Mesodermal cell (in vitro differentiated cells): ENCODE measurements at regions not wholly inside any gene's neighbourhood (a gene's known extent, or its start where the extent isn't known, plus 50 kb on each side); places are given as distances from the start of the nearest gene placed in this dataset.

Experiments used
- H3K27ac ChIP-seq: 2 replicates; pipeline ENCODE4 v1.7.0; 2013; ENCODE audit warnings: mild to moderate bottlenecking, low read depth, low read length, moderate library complexity; ENCODE audit not compliant: severe bottlenecking
- H3K36me3 ChIP-seq: 2 replicates; pipeline ENCODE4 v1.7.1; 2013; ENCODE audit warnings: mild to moderate bottlenecking, low read length, moderate library complexity; ENCODE audit not compliant: control insufficient read depth, insufficient read depth
- H3K4me1 ChIP-seq: one replicate; pipeline ENCODE4 v1.7.1; 2013; ENCODE audit warnings: mild to moderate bottlenecking, low read length; ENCODE audit not compliant: insufficient read depth, control insufficient read depth, poor library complexity, severe bottlenecking
- H3K4me3 ChIP-seq: 2 replicates; pipeline ENCODE4 v1.7.0; 2013; ENCODE audit warnings: low read length, control low read depth, mild to moderate bottlenecking; ENCODE audit not compliant: insufficient read depth, poor library complexity, severe bottlenecking; ENCODE audit errors: extremely low read depth
- H3K9me3 ChIP-seq: 2 replicates; pipeline ENCODE4 v1.7.1; 2013; ENCODE audit warnings: mild to moderate bottlenecking, low read length, moderate library complexity; ENCODE audit not compliant: control insufficient read depth
- WGBS, 2 experiments: methylation state at CpG; one replicate each; pipeline ENCODE4 v1.1.5; 2013; ENCODE audit warnings: missing lambda C conversion rate in 2 of 2; ENCODE audit not compliant: insufficient coverage in 2 of 2; 5-methylcytosine and 5-hydroxymethylcytosine counted together

- H3K4me3 ChIP-seq: no peak overlapping the region
These were observed 89.5 kb upstream of the TPM1 start for GRCh38 chr15:62953021-62953420.

GRCh38 chr15:62953496-62954045 lies 89.0 kb upstream of the TPM1 start:
- no peak overlapping the region for H3K27ac ChIP-seq
- H3K4me3 ChIP-seq: no peak overlapping the region
- WGBS, 2 experiments: 93 to 99% methylated on average over 16 to 21 of the region's 24 CpGs
- peaks cover 13% of the 10 kb centered on the region for H3K4me1 ChIP-seq
- no peaks in the 10 kb centered on the region for H3K9me3 ChIP-seq
- H3K36me3 ChIP-seq: no peaks in the 10 kb centered on the region

More at GRCh38 chr15:62953021-62953420, 89.5 kb upstream of the TPM1 start:
- H3K4me1 ChIP-seq: peaks cover 13% of the 10 kb centered on the region
- WGBS, 2 experiments: 91 to 94% methylated on average over 18 to 26 of the region's 29 CpGs
- H3K36me3 ChIP-seq: no peaks in the 10 kb centered on the region
- no peaks in the 10 kb centered on the region for H3K9me3 ChIP-seq
- H3K27ac ChIP-seq: no peak overlapping the region

- no peaks in the 10 kb centered on the region for H3K9me3 ChIP-seq
- 82 to 96% methylated on average over 4 to 6 of the region's 6 CpGs for WGBS, 2 experiments
- peaks cover 13% of the 10 kb centered on the region for H3K4me1 ChIP-seq
- H3K4me3 ChIP-seq: no peak overlapping the region
- no peak overlapping the region for H3K27ac ChIP-seq
- H3K36me3 ChIP-seq: no peaks in the 10 kb centered on the region
These were observed 85.4 kb upstream of the TPM1 start for GRCh38 chr15:62957130-62957529.

GRCh38 chr15:62958528-62959363 lies 83.8 kb upstream of the TPM1 start:
- Histone ChIP-seq H3K9me3 (no peaks in the 10 kb centered on the region), H3K27ac (no peak overlapping the region), H3K4me3 (no peak overlapping the region), H3K36me3 (no peaks in the 10 kb centered on the region), H3K4me1 (peaks cover 16% of the 10 kb centered on the region)
- WGBS, 2 experiments: 75 to 84% methylated on average over 5 to 6 of the region's 7 CpGs

- H3K4me1 ChIP-seq: peaks cover 16% of the 10 kb centered on the region
- H3K4me3 ChIP-seq: no peak overlapping the region
- no peaks in the 10 kb centered on the region for H3K9me3 ChIP-seq
- 87 to 93% methylated on average over 7 to 9 of the region's 9 CpGs for WGBS, 2 experiments
- no peaks in the 10 kb centered on the region for H3K36me3 ChIP-seq
- no peak overlapping the region for H3K27ac ChIP-seq
These were observed 81.4 kb upstream of the TPM1 start for GRCh38 chr15:62961134-62961533.

GRCh38 chr15:62962101-62962995 lies 80.2 kb upstream of the TPM1 start:
- no peaks in the 10 kb centered on the region for H3K36me3 ChIP-seq
- no peak overlapping the region for H3K4me3 ChIP-seq
- H3K27ac ChIP-seq: no peak overlapping the region
- H3K4me1 ChIP-seq: peaks cover 6% of the 10 kb centered on the region
- 86 to 92% methylated on average over 9 to 15 of the region's 19 CpGs for WGBS, 2 experiments
- H3K9me3 ChIP-seq: no peaks in the 10 kb centered on the region

GRCh38 chr15:62964251-62964650 lies 78.3 kb upstream of the TPM1 start:
- no peak overlapping the region for H3K27ac ChIP-seq
- no peaks in the 10 kb centered on the region for H3K9me3 ChIP-seq
- no peak overlapping the region for H3K4me3 ChIP-seq
- H3K36me3 ChIP-seq: no peaks in the 10 kb centered on the region
- 93 to 94% methylated on average over 4 of the region's 5 CpGs for WGBS, 2 experiments
- H3K4me1 ChIP-seq: peaks cover 14% of the 10 kb centered on the region

GRCh38 chr15:62966294-62967078 lies 76.1 kb upstream of the TPM1 start:
- peaks cover 14% of the 10 kb centered on the region for H3K4me1 ChIP-seq
- WGBS, 2 experiments: 95 to 96% methylated on average over 4 of the region's 4 CpGs
- H3K36me3 ChIP-seq: no peaks in the 10 kb centered on the region
- no peaks in the 10 kb centered on the region for H3K9me3 ChIP-seq
- H3K4me3 ChIP-seq: no peak overlapping the region
- H3K27ac ChIP-seq: no peak overlapping the region

- Histone ChIP-seq H3K27ac (no peak overlapping the region), H3K9me3 (no peaks in the 10 kb centered on the region), H3K4me1 (peaks cover 11% of the 10 kb centered on the region), H3K4me3 (no peak overlapping the region), H3K36me3 (no peaks in the 10 kb centered on the region)
- 77 to 79% methylated on average over 5 to 7 of the region's 7 CpGs for WGBS, 2 experiments
These were observed 73.8 kb upstream of the TPM1 start for GRCh38 chr15:62968699-62969098.

GRCh38 chr15:62969442-62970089 lies 73.0 kb upstream of the TPM1 start:
- H3K9me3 ChIP-seq: no peaks in the 10 kb centered on the region
- H3K27ac ChIP-seq: no peak overlapping the region
- peaks cover 11% of the 10 kb centered on the region for H3K4me1 ChIP-seq
- H3K4me3 ChIP-seq: no peak overlapping the region
- WGBS, 2 experiments: 95 to 100% methylated on average over 1 of the region's 1 CpG
- no peaks in the 10 kb centered on the region for H3K36me3 ChIP-seq
